SK-N-SH (cell line): ENCODE measurements at regions not wholly inside any gene's neighbourhood (a gene's known extent, or its start where the extent isn't known, plus 50 kb on each side); places are given as distances from the start of the nearest gene placed in this dataset.

Experiments
- CTCF ChIA-PET: fragments of 300-600, 350-600 bp; formaldehyde crosslinking; extraction: SDS; loops from one replicate; lab custom pipeline; 2021; lab: Yijun Ruan, JAX
- POLR2A ChIA-PET: fragments of 350-600 bp; sonication (Branson Sonifier 250); formaldehyde crosslinking; extraction: SDS; loops from one replicate; lab custom pipeline; 2020; ENCODE audit warnings: antibody characterized with exemption, inconsistent platforms; lab: Yijun Ruan, JAX
- DNase-seq: peaks from one replicate; pipeline ENCODE4 v3.0.0; 2012
- H2AFZ ChIP-seq: fragments of 200-600 bp; sonication (generic); 2 replicates; pipeline ENCODE4 v1.8.1; 2016; ENCODE audit warnings: antibody characterized with exemption, mild to moderate bottlenecking, low read depth
- H3F3A ChIP-seq: fragments of 200-600 bp; sonication (generic); replicated peaks from 2 replicates; pipeline ENCODE3; 2016; ENCODE audit warnings: antibody characterized with exemption, mild to moderate bottlenecking; ENCODE audit not compliant: insufficient read depth
- H3K27ac ChIP-seq, 2 experiments: fragments of 200-500 bp in 1 of 2; fragments of 200-600 bp in 1 of 2; sonication (Bioruptor generic) in 1 of 2; sonication (generic), shearing (Covaris generic) in 1 of 2; 2 replicates each; pipeline versions ENCODE4 v1.5.1 to v1.6.1; 2014 to 2016; ENCODE audit warnings: low read depth in 2 of 2, inconsistent platforms in 1 of 2, low read length in 1 of 2, mild to moderate bottlenecking in 1 of 2, mixed read lengths in 1 of 2
- H3K27me3 ChIP-seq: fragments of 200-600 bp; sonication (generic), shearing (Covaris generic); 2 replicates; pipeline ENCODE4 v1.6.1; 2016; ENCODE audit warnings: mixed run types; ENCODE audit not compliant: insufficient read depth
- H3K36me3 ChIP-seq, 2 experiments: fragments of 200-500 bp in 1 of 2; fragments of 200-600 bp in 1 of 2; sonication (Bioruptor generic) in 1 of 2; sonication (generic) in 1 of 2; replicated peaks in 1 of 2; 2 replicates each; pipeline versions ENCODE3 to v1.5.1; 2014 to 2016; ENCODE audit warnings: low read length in 1 of 2, mild to moderate bottlenecking in 1 of 2; ENCODE audit not compliant: insufficient read depth in 2 of 2, control insufficient read depth in 1 of 2
- H3K4me1 ChIP-seq, 2 experiments: fragments of 200-500 bp in 1 of 2; fragments of 200-600 bp in 1 of 2; sonication (Bioruptor generic) in 1 of 2; sonication (generic), shearing (Covaris generic) in 1 of 2; 2 replicates each; pipeline versions ENCODE4 v1.5.1 to v1.6.1; 2014 to 2016; ENCODE audit warnings: low read depth in 1 of 2, low read length in 1 of 2, mixed run types in 1 of 2; ENCODE audit not compliant: insufficient read depth in 2 of 2, control insufficient read depth in 1 of 2
- H3K4me2 ChIP-seq: fragments of 200-600 bp; sonication (generic), shearing (Covaris generic); 2 replicates; pipeline ENCODE4 v1.6.1; 2017; ENCODE audit warnings: mixed run types
- H3K4me3 ChIP-seq, 2 experiments: fragments of 200-500 bp in 1 of 2; fragments of 200-600 bp in 1 of 2; sonication (Bioruptor generic) in 1 of 2; sonication (generic), shearing (Covaris generic) in 1 of 2; 2 replicates each; pipeline versions ENCODE4 v1.5.1 to v1.8.1; 2014 to 2016; ENCODE audit warnings: low read depth in 2 of 2, inconsistent platforms in 1 of 2, low read length in 1 of 2, mild to moderate bottlenecking in 1 of 2, mixed read lengths in 1 of 2, moderate library complexity in 1 of 2
- H3K79me2 ChIP-seq: fragments of 200-600 bp; sonication (generic); 2 replicates; pipeline ENCODE4 v1.8.1; 2017; ENCODE audit warnings: mild to moderate bottlenecking; ENCODE audit not compliant: insufficient read depth
- H3K9ac ChIP-seq: fragments of 200-600 bp; sonication (generic); 2 replicates; pipeline ENCODE4 v1.6.1; 2017; ENCODE audit warnings: mixed run types
- H3K9me2 ChIP-seq: fragments of 200-600 bp; sonication (generic); 2 replicates; pipeline ENCODE4 v1.6.1; 2017; ENCODE audit warnings: mixed run types
- H3K9me3 ChIP-seq: fragments of 200-600 bp; sonication (generic); 2 replicates; pipeline ENCODE4 v1.6.1; 2017; ENCODE audit warnings: mixed run types, mild to moderate bottlenecking, moderate library complexity
- H4K20me1 ChIP-seq: fragments of 200-600 bp; sonication (generic); 2 replicates; pipeline ENCODE4 v1.6.1; 2017; ENCODE audit warnings: mild to moderate bottlenecking, mixed run types; ENCODE audit not compliant: insufficient read depth
- ELF1 ChIP-seq: IDR thresholded peaks from 2 replicates; pipeline ENCODE4 v1.4.0; 2012
- FOSL2 ChIP-seq: IDR thresholded peaks from 2 replicates; pipeline ENCODE4 v1.4.0; 2012; ENCODE audit warnings: low read depth, mild to moderate bottlenecking, moderate library complexity, borderline replicate concordance
- FOXJ3 ChIP-seq: sonication (generic); formaldehyde crosslinking; IDR thresholded peaks from 2 replicates; pipeline ENCODE4 v1.5.1; 2020; ENCODE audit warnings: mild to moderate bottlenecking, missing genetic modification reagents
- GABPA ChIP-seq: IDR thresholded peaks from 2 replicates; pipeline ENCODE4 v1.4.0; 2012; ENCODE audit warnings: low read depth, mild to moderate bottlenecking
- GATA2 ChIP-seq: sonication (generic); formaldehyde crosslinking; IDR thresholded peaks from 2 replicates; pipeline ENCODE4 v1.5.0; 2020; ENCODE audit warnings: mild to moderate bottlenecking, missing genetic modification reagents
- MEF2A ChIP-seq: IDR thresholded peaks from 2 replicates; pipeline ENCODE4 v1.4.0; 2012; ENCODE audit warnings: low read depth, borderline replicate concordance
- NFIC ChIP-seq: IDR thresholded peaks from 2 replicates; pipeline ENCODE4 v1.4.0; 2012; ENCODE audit warnings: borderline replicate concordance
- POLR2AphosphoS5 ChIP-seq: IDR thresholded peaks from 2 replicates; pipeline ENCODE4 v1.6.1; 2012; ENCODE audit warnings: low read depth, low read length
- RAD21 ChIP-seq: IDR thresholded peaks from 2 replicates; pipeline ENCODE4 v1.6.1; 2012; ENCODE audit warnings: mild to moderate bottlenecking, low read length
- RCOR1 ChIP-seq: fragments of 150-350 bp; IDR thresholded peaks from 2 replicates; pipeline ENCODE4 v1.6.1; 2017; ENCODE audit warnings: antibody characterized with exemption, low read length
- RFX5 ChIP-seq: IDR thresholded peaks from 2 replicates; pipeline ENCODE4 v1.6.1; 2012; ENCODE audit warnings: mild to moderate bottlenecking, improper control_type of control experiment, low read length
- SIN3A ChIP-seq: IDR thresholded peaks from 2 replicates; pipeline ENCODE4 v1.6.1; 2012; ENCODE audit warnings: low read depth, mild to moderate bottlenecking, low read length, moderate library complexity, borderline replicate concordance
- SMC3 ChIP-seq: IDR thresholded peaks from 2 replicates; pipeline ENCODE4 v1.6.1; 2012; ENCODE audit warnings: low read depth, low read length, improper control_type of control experiment
- TAF1 ChIP-seq: IDR thresholded peaks from 2 replicates; pipeline ENCODE4 v1.6.1; 2012; ENCODE audit warnings: low read depth, mild to moderate bottlenecking, low read length, moderate library complexity, borderline replicate concordance
- TEAD4 ChIP-seq: IDR thresholded peaks from 2 replicates; pipeline ENCODE4 v1.4.0; 2012; ENCODE audit warnings: mild to moderate bottlenecking, borderline replicate concordance; ENCODE audit not compliant: insufficient read depth
- YY1 ChIP-seq: IDR thresholded peaks from 2 replicates; pipeline ENCODE4 v1.4.0; 2012; ENCODE audit warnings: low read depth, mild to moderate bottlenecking
- WGBS: methylation state at CpG from one replicate; pipeline ENCODE4 v1.1.6; 2017; ENCODE audit warnings: low lambda C conversion rate; 5-methylcytosine and 5-hydroxymethylcytosine counted together
- TF ChIP-seq, protein P1 (sequence below): IDR thresholded peaks from 2 replicates; pipeline ENCODE4 v1.4.0; 2012; ENCODE audit warnings: low read depth
- TF ChIP-seq, protein P2 (sequence below): IDR thresholded peaks from 2 replicates; pipeline ENCODE4 v1.4.0; 2012; ENCODE audit warnings: low read depth, borderline replicate concordance
- TF ChIP-seq, protein P3 (sequence below): fragments of 150-350 bp; IDR thresholded peaks from 2 replicates; pipeline ENCODE4 v1.6.1; 2017; ENCODE audit warnings: antibody characterized with exemption, low read length, low read depth, borderline replicate concordance
- TF ChIP-seq, protein P4 (sequence below): IDR thresholded peaks from 2 replicates; pipeline ENCODE4 v1.6.1; 2012; ENCODE audit warnings: mild to moderate bottlenecking, low read depth, low read length, moderate library complexity

DNA sequence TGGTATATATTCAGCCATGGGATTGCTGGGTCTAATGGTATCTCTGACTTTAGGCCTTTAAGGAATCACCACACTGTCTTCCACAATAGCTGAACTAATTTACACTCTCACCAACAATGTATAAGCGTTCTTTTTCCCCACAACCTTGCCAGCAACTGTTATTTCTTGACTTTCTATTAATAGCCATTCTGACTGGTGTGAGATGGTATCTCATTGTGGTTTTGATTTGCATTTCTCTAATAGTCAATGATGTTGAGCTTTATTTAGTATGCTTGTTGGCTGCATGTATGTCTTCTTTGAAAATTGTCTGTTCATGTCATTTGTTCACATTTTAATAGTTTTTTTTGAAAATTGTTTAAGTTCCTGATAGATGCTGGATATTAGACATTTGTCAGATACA, 235.2 kb downstream of the HEPH start:
- no peaks in the 10 kb centered on the region for H3K9me2 ChIP-seq
- no peaks in the 10 kb centered on the region for H3F3A ChIP-seq
- 8% methylated on average over 1 of the region's 1 CpG for WGBS
- H3K27me3 ChIP-seq: no peaks in the 10 kb centered on the region
- no peak overlapping the region for H3K4me2 ChIP-seq
- no peak overlapping the region for H3K4me3 ChIP-seq
- TF ChIP-seq RAD21: no peak
- no peak for TF ChIP-seq GATA2 (CRISPR knock-in tag)
- TF ChIP-seq, protein P1, sequence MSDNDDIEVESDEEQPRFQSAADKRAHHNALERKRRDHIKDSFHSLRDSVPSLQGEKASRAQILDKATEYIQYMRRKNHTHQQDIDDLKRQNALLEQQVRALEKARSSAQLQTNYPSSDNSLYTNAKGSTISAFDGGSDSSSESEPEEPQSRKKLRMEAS: no peak
- no peak for TF ChIP-seq FOSL2
- no peak for TF ChIP-seq ELF1
- no peak for TF ChIP-seq SMC3
- TF ChIP-seq RFX5: no peak
- no peak for TF ChIP-seq GABPA
- TF ChIP-seq POLR2AphosphoS5: no peak
- no peak for TF ChIP-seq SIN3A
- TF ChIP-seq YY1: no peak
- no peak for TF ChIP-seq TEAD4
- no peak for TF ChIP-seq RCOR1
- no peak for TF ChIP-seq TAF1
- TF ChIP-seq, protein P2, sequence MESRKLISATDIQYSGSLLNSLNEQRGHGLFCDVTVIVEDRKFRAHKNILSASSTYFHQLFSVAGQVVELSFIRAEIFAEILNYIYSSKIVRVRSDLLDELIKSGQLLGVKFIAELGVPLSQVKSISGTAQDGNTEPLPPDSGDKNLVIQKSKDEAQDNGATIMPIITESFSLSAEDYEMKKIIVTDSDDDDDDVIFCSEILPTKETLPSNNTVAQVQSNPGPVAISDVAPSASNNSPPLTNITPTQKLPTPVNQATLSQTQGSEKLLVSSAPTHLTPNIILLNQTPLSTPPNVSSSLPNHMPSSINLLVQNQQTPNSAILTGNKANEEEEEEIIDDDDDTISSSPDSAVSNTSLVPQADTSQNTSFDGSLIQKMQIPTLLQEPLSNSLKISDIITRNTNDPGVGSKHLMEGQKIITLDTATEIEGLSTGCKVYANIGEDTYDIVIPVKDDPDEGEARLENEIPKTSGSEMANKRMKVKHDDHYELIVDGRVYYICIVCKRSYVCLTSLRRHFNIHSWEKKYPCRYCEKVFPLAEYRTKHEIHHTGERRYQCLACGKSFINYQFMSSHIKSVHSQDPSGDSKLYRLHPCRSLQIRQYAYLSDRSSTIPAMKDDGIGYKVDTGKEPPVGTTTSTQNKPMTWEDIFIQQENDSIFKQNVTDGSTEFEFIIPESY: no peak
- no peak for TF ChIP-seq FOXJ3 (CRISPR knock-in tag)
- TF ChIP-seq, protein P3, sequence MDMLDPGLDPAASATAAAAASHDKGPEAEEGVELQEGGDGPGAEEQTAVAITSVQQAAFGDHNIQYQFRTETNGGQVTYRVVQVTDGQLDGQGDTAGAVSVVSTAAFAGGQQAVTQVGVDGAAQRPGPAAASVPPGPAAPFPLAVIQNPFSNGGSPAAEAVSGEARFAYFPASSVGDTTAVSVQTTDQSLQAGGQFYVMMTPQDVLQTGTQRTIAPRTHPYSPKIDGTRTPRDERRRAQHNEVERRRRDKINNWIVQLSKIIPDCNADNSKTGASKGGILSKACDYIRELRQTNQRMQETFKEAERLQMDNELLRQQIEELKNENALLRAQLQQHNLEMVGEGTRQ: no peak
- TF ChIP-seq, protein P4, sequence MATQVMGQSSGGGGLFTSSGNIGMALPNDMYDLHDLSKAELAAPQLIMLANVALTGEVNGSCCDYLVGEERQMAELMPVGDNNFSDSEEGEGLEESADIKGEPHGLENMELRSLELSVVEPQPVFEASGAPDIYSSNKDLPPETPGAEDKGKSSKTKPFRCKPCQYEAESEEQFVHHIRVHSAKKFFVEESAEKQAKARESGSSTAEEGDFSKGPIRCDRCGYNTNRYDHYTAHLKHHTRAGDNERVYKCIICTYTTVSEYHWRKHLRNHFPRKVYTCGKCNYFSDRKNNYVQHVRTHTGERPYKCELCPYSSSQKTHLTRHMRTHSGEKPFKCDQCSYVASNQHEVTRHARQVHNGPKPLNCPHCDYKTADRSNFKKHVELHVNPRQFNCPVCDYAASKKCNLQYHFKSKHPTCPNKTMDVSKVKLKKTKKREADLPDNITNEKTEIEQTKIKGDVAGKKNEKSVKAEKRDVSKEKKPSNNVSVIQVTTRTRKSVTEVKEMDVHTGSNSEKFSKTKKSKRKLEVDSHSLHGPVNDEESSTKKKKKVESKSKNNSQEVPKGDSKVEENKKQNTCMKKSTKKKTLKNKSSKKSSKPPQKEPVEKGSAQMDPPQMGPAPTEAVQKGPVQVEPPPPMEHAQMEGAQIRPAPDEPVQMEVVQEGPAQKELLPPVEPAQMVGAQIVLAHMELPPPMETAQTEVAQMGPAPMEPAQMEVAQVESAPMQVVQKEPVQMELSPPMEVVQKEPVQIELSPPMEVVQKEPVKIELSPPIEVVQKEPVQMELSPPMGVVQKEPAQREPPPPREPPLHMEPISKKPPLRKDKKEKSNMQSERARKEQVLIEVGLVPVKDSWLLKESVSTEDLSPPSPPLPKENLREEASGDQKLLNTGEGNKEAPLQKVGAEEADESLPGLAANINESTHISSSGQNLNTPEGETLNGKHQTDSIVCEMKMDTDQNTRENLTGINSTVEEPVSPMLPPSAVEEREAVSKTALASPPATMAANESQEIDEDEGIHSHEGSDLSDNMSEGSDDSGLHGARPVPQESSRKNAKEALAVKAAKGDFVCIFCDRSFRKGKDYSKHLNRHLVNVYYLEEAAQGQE: no peak
- no peak for TF ChIP-seq NFIC
- TF ChIP-seq MEF2A: no peak
- H3K36me3 ChIP-seq: no peaks in the 10 kb centered on the region
- H3K4me1 ChIP-seq: no peaks in the 10 kb centered on the region
- POLR2A ChIA-PET: no interaction called here
- no peak for DNase-seq
- no peak overlapping the region for H2AFZ ChIP-seq
- CTCF ChIA-PET: no interaction called here
- no peaks in the 10 kb centered on the region for H4K20me1 ChIP-seq
- no peaks in the 10 kb centered on the region for H3K79me2 ChIP-seq
- no peaks in the 10 kb centered on the region for H3K9me3 ChIP-seq
- no peak overlapping the region for H3K9ac ChIP-seq
- H3K27ac ChIP-seq: no peak overlapping the region
